Neural progenitor cell (in vitro differentiated cells): ENCODE measurements at regions not wholly inside any gene's neighbourhood (a gene's known extent, or its start where the extent isn't known, plus 50 kb on each side); places are given as distances from the start of the nearest gene placed in this dataset.

ENCODE experiments used
- EZH2 ChIP-seq: fragments of 200-600 bp; sonication (generic); IDR thresholded peaks from 2 replicates; pipeline ENCODE4 v1.6.1; 2017; ENCODE audit warnings: antibody characterized with exemption, mild to moderate bottlenecking, moderate library complexity
- EZH2phosphoT487 ChIP-seq: fragments of 200-600 bp; sonication (generic); IDR thresholded peaks from 2 replicates; pipeline ENCODE4 v1.6.1; 2017; ENCODE audit warnings: antibody characterized with exemption
- TF ChIP-seq, protein P1 (sequence below): fragments of 200-600 bp; sonication (generic); IDR thresholded peaks from 2 replicates; pipeline ENCODE4 v1.5.1; 2017; ENCODE audit warnings: antibody characterized with exemption, mild to moderate bottlenecking

DNA sequence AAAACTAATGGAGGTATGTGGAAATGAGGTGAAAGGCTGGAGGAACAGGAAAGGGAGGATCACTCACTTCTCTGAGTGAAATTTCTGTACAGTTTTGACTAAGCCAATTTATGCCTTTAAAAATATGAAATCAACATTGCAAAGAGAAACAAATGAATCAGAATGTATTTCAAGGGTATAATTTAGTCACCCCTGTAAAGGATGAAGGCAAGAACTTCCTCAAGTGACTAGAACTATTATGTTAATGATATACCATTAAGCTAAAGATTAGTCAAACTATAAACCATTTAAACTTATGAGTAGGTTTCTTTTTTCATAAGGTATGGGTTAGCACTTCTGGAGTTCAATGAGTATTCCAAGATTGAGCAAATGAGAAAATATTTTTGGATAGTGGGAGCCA lies 184.5 kb upstream of the CHORDC1 start:
- TF ChIP-seq, protein P1, sequence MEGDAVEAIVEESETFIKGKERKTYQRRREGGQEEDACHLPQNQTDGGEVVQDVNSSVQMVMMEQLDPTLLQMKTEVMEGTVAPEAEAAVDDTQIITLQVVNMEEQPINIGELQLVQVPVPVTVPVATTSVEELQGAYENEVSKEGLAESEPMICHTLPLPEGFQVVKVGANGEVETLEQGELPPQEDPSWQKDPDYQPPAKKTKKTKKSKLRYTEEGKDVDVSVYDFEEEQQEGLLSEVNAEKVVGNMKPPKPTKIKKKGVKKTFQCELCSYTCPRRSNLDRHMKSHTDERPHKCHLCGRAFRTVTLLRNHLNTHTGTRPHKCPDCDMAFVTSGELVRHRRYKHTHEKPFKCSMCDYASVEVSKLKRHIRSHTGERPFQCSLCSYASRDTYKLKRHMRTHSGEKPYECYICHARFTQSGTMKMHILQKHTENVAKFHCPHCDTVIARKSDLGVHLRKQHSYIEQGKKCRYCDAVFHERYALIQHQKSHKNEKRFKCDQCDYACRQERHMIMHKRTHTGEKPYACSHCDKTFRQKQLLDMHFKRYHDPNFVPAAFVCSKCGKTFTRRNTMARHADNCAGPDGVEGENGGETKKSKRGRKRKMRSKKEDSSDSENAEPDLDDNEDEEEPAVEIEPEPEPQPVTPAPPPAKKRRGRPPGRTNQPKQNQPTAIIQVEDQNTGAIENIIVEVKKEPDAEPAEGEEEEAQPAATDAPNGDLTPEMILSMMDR, result no peak
- TF ChIP-seq EZH2 (no peak), EZH2phosphoT487 (no peak)
